Suprapubic skin (tissue), 4 donors: ENCODE measurements at regions not wholly inside any gene's neighbourhood (a gene's known extent, or its start where the extent isn't known, plus 50 kb on each side); places are given as distances from the start of the nearest gene placed in this dataset.

ENCODE experiments used
- DNase-seq, 2 donors: peaks; one replicate each; pipeline ENCODE4 v3.0.0-alpha.2; 2019; ENCODE audit warnings: low spot score in 2 of 2
- H3K27ac ChIP-seq: fragments of 200-600 bp; sonication (generic); one replicate; pipeline ENCODE4 v1.5.1; 2019
- H3K27me3 ChIP-seq: fragments of 200-600 bp; sonication (generic); one replicate; pipeline ENCODE4 v1.5.1; 2019
- H3K36me3 ChIP-seq: fragments of 200-600 bp; sonication (generic); one replicate; pipeline ENCODE4 v1.5.1; 2019
- H3K4me1 ChIP-seq: fragments of 200-600 bp; sonication (generic); one replicate; pipeline ENCODE4 v1.5.1; 2019
- H3K4me3 ChIP-seq: fragments of 200-600 bp; sonication (generic); one replicate; pipeline ENCODE4 v1.5.1; 2019; ENCODE audit warnings: mild to moderate bottlenecking
- H3K9me3 ChIP-seq: fragments of 200-600 bp; sonication (generic); one replicate; pipeline ENCODE4 v1.5.1; 2019
- EP300 ChIP-seq: sonication (generic); formaldehyde crosslinking; IDR thresholded peaks from one replicate; pipeline ENCODE4 v1.6.1; 2017; ENCODE audit warnings: antibody characterized with exemption
- POLR2A ChIP-seq, 2 donors: fragments of 450-650 bp; IDR thresholded peaks; one replicate each; pipeline ENCODE4 v1.6.1; 2017; ENCODE audit warnings: antibody characterized with exemption in 2 of 2, mild to moderate bottlenecking in 2 of 2, moderate library complexity in 2 of 2
- POLR2AphosphoS5 ChIP-seq, 3 donors: sonication (generic); formaldehyde crosslinking; IDR thresholded peaks; one replicate each; pipeline ENCODE4 v1.6.1; 2017; ENCODE audit warnings: antibody characterized with exemption in 3 of 3
- WGBS: methylation state at CpG from one replicate; pipeline ENCODE4 v1.1.5; 2018; 5-methylcytosine and 5-hydroxymethylcytosine counted together
- TF ChIP-seq, protein P1 (sequence below), 2 donors: fragments of 200-600 bp in 1 of 2; fragments of 450-650 bp in 1 of 2; sonication (generic) in 1 of 2; IDR thresholded peaks; one replicate each; pipeline ENCODE4 v1.5.1; 2016 to 2019; ENCODE audit warnings: antibody characterized with exemption in 2 of 2, mild to moderate bottlenecking in 1 of 2, moderate library complexity in 1 of 2

DNA sequence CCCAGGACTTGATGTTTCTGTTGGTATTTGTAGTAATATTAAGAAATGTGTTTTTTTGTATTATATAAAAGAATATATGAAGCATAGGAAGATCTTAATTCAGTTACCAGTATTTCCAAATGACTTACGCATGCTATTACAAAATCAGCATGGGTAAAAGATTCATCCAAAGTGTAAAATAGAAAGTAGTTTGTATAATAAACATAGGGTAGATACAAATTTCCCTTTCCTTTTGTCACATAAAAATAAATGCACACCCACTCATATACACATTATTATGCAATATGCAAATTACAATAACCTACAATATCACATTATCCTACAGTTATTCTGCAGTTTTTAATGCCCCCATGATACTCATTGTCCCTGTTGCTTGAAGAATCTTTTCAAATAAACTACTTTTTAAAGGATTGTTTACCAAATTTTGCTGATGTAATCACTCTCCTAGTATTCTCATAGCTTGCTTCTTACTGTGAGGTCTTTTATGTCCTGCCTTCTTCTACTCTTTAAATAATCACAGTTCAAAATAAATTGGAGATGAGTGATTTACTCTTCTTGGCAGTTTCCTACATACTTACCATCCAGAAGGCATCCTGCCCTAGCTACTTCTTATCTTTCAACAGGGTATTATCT lies 244.0 kb downstream of the CASP12 start:
- TF ChIP-seq EP300 (no peak), POLR2A (IDR thresholded peaks at IDR 0.05) (no peak), POLR2AphosphoS5 (IDR thresholded peaks at IDR 0.05) (no peak)
- TF ChIP-seq, protein P1, sequence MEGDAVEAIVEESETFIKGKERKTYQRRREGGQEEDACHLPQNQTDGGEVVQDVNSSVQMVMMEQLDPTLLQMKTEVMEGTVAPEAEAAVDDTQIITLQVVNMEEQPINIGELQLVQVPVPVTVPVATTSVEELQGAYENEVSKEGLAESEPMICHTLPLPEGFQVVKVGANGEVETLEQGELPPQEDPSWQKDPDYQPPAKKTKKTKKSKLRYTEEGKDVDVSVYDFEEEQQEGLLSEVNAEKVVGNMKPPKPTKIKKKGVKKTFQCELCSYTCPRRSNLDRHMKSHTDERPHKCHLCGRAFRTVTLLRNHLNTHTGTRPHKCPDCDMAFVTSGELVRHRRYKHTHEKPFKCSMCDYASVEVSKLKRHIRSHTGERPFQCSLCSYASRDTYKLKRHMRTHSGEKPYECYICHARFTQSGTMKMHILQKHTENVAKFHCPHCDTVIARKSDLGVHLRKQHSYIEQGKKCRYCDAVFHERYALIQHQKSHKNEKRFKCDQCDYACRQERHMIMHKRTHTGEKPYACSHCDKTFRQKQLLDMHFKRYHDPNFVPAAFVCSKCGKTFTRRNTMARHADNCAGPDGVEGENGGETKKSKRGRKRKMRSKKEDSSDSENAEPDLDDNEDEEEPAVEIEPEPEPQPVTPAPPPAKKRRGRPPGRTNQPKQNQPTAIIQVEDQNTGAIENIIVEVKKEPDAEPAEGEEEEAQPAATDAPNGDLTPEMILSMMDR (IDR thresholded peaks at IDR 0.05), result no peak
- 88% methylated on average over 1 of the region's 1 CpG for WGBS

DNA sequence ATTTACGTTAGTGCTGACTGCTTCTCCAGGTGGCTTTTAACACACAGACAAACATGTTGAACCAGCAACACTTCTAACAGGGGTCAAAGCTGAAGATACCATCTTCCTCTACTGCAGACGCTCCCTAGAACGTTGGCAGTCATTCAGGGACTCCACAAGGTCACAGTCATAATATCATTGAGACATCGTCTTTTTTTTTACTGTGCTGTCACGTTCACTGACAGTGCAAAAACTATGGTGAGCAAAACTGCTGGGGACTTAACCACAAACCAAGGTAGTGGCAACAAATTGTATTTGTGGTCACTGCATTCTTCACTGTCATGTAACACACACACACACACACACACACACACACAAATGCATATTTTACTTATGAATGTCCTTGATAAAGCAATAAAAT lies 244.9 kb downstream of the CASP12 start:
- Histone ChIP-seq H3K27ac (no peak overlapping the region), H3K27me3 (no peaks in the 10 kb centered on the region), H3K4me3 (no peak overlapping the region), H3K36me3 (no peaks in the 10 kb centered on the region), H3K9me3 (no peaks in the 10 kb centered on the region), H3K4me1 (peaks cover 7% of the 10 kb centered on the region)
- 28% methylated on average over 5 of the region's 5 CpGs for WGBS
- no peak for TF ChIP-seq EP300
- no peak for TF ChIP-seq POLR2AphosphoS5 (IDR thresholded peaks at IDR 0.05)
- DNase-seq, result no peak

More for the DNA sequence above, 244.0 kb downstream of the CASP12 start:
- no peak overlapping the region for H3K4me3 ChIP-seq
- no peaks in the 10 kb centered on the region for H3K27me3 ChIP-seq
- no peak overlapping the region for H3K27ac ChIP-seq
- H3K9me3 ChIP-seq, result no peaks in the 10 kb centered on the region
- H3K36me3 ChIP-seq, result no peaks in the 10 kb centered on the region
- peaks cover 7% of the 10 kb centered on the region for H3K4me1 ChIP-seq
- DNase-seq, result no peak

DNA sequence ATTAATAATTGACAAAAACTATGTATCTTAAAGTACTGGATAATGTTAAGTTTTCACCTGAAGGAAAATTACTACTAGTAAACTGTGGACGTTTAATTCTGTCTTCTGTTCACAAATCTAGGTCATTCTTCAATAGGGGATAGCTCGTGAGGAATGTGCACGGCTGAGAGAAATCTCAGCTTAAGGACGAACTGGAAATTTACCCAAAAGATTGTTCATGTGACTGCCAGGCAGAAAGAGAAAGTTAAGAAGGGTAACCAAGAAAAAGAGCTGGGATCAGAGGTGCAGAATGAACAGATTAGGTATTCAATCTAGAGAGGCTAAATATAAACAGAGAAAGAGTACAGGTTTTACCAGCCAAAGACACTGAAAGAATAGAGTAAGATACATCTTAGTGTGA lies 245.3 kb downstream of the CASP12 start:
- no peaks in the 10 kb centered on the region for H3K36me3 ChIP-seq
- no peak overlapping the region for H3K4me3 ChIP-seq
- DNase-seq, result no peak
- no peak for TF ChIP-seq POLR2A (IDR thresholded peaks at IDR 0.05)
- no peak for TF ChIP-seq EP300
- TF ChIP-seq POLR2AphosphoS5 (IDR thresholded peaks at IDR 0.05), result no peak
- TF ChIP-seq, protein P1 (IDR thresholded peaks at IDR 0.05), result no peak
- H3K9me3 ChIP-seq, result no peaks in the 10 kb centered on the region
- H3K4me1 ChIP-seq, result peaks cover 7% of the 10 kb centered on the region
- no peak overlapping the region for H3K27ac ChIP-seq
- no peaks in the 10 kb centered on the region for H3K27me3 ChIP-seq
- 47% methylated on average over 4 of the region's 4 CpGs for WGBS

DNA sequence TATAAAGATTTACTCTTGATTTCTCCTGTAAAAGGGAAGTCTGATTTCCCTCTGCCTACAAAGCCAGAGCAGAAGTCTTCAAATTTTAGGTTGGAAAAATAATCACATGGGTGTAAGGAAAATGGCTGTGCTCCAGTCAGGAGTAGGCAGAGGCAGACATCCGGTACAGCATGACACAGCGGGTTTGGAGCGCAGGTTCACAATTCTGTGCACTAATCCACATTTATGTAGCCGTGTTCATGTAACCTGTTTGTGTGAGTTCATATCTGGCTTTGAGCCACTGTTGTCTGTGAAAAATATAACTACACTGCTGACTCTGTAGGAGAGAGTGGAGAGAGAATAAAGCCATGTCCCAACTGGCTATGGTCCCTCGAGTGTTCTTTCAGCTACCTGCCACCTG lies 248.0 kb downstream of the CASP12 start:
- H3K36me3 ChIP-seq, result no peaks in the 10 kb centered on the region
- DNase-seq, result no peak
- WGBS, result 93% methylated on average over 5 of the region's 5 CpGs
- H3K27me3 ChIP-seq, result no peaks in the 10 kb centered on the region
- H3K9me3 ChIP-seq, result no peaks in the 10 kb centered on the region
- H3K4me3 ChIP-seq, result no peak overlapping the region
- H3K27ac ChIP-seq, result no peak overlapping the region
- no peak for TF ChIP-seq POLR2AphosphoS5 (IDR thresholded peaks at IDR 0.05)
- TF ChIP-seq, protein P1 (IDR thresholded peaks at IDR 0.05), result no peak
- no peak for TF ChIP-seq POLR2A (IDR thresholded peaks at IDR 0.05)
- TF ChIP-seq EP300, result no peak
- H3K4me1 ChIP-seq, result peaks cover 7% of the 10 kb centered on the region

DNA sequence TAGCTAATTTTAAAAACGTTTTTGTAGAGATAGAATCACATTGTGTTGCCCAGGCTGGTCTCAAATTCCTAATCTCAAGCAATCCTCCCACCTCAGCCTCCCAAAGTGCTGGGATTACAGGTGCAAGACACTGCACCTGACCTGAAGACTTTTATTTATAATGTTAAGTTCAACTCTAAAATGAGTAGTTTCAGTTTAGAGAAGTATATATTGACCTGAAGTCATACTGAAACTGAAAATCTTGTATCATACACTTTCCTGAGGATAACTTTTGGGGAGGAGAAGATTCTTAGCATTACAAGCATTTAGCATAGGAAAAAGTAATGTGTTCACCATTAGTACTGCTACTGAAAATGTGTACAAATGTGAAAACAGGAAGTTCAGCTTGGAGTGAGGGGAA lies 249.3 kb downstream of the CASP12 start:
- H3K36me3 ChIP-seq, result no peaks in the 10 kb centered on the region
- H3K27me3 ChIP-seq, result no peaks in the 10 kb centered on the region
- no peak overlapping the region for H3K27ac ChIP-seq
- no peak overlapping the region for H3K4me3 ChIP-seq
- TF ChIP-seq POLR2AphosphoS5 (IDR thresholded peaks at IDR 0.05) (no peak), POLR2A (IDR thresholded peaks at IDR 0.05) (no peak), EP300 (no peak)
- TF ChIP-seq, protein P1 (IDR thresholded peaks at IDR 0.05), result no peak
- H3K4me1 ChIP-seq, result peaks cover 7% of the 10 kb centered on the region
- H3K9me3 ChIP-seq, result no peaks in the 10 kb centered on the region
- DNase-seq, result no peak
- WGBS, result 40% methylated on average over 1 of the region's 1 CpG
